NCI-H187 (cell line): ENCODE measurements at regions not wholly inside any gene's neighbourhood (a gene's known extent, or its start where the extent isn't known, plus 50 kb on each side); places are given as distances from the start of the nearest gene placed in this dataset.
"Not testable (repeated sequence)": the region's sequence is repeated elsewhere in the genome, so short reads cannot be mapped to it uniquely, and the experiment has no call there.

Experiments
- DNase-seq, 2 experiments: peaks; one replicate each; lab custom pipeline; 2025; lab: John Stamatoyannopoulos, UW

GRCh38 chr2:209181984-209182383 is 241.9 kb upstream of the MAP2 start:
- no peak for DNase-seq

GRCh38 chr2:209186886-209187285 is 237.0 kb upstream of the MAP2 start:
- not testable (repeated sequence) for DNase-seq

GRCh38 chr2:209189893-209190292 is 234.0 kb upstream of the MAP2 start:
- DNase-seq, result no peak

GRCh38 chr2:209191139-209191538 is 232.7 kb upstream of the MAP2 start:
- DNase-seq, result no peak

- no peak for DNase-seq
Observed at GRCh38 chr2:209194717-209195116, 229.1 kb upstream of the MAP2 start.

GRCh38 chr2:209208211-209208610 is 215.6 kb upstream of the MAP2 start:
- no peak for DNase-seq

- no peak for DNase-seq
Observed at GRCh38 chr2:209209943-209210342, 213.9 kb upstream of the MAP2 start.

GRCh38 chr2:209230560-209230959 is 193.3 kb upstream of the MAP2 start:
- no peak for DNase-seq

GRCh38 chr2:209236377-209236776 is 187.5 kb upstream of the MAP2 start:
- DNase-seq, result no peak

- DNase-seq, result no peak
Observed at GRCh38 chr2:209238765-209239584, 184.9 kb upstream of the MAP2 start.

GRCh38 chr2:209239585-209239938 is 184.3 kb upstream of the MAP2 start:
- no peak for DNase-seq

GRCh38 chr2:209240204-209240603 is 183.6 kb upstream of the MAP2 start:
- no peak for DNase-seq

- DNase-seq, result no peak
Observed at GRCh38 chr2:209253544-209253943, 170.3 kb upstream of the MAP2 start.

GRCh38 chr2:209259767-209260166 is 164.1 kb upstream of the MAP2 start:
- no peak for DNase-seq

- DNase-seq, result no peak
Observed at GRCh38 chr2:209260281-209260680, 163.6 kb upstream of the MAP2 start.

- DNase-seq, result not testable (repeated sequence)
Observed at GRCh38 chr2:209261366-209262053, 162.3 kb upstream of the MAP2 start.

- DNase-seq, result no peak
Observed at GRCh38 chr2:209269024-209269423, 154.8 kb upstream of the MAP2 start.

- DNase-seq, result no peak
Observed at GRCh38 chr2:209276000-209276399, 147.8 kb upstream of the MAP2 start.

- DNase-seq, result no peak
Observed at GRCh38 chr2:209277444-209277843, 146.4 kb upstream of the MAP2 start.

GRCh38 chr2:209298601-209299000 is 125.2 kb upstream of the MAP2 start:
- DNase-seq, result no peak

- not testable (repeated sequence) for DNase-seq
Observed at GRCh38 chr2:209299478-209299877, 124.4 kb upstream of the MAP2 start.

GRCh38 chr2:209300766-209301165 is 123.1 kb upstream of the MAP2 start:
- not testable (repeated sequence) for DNase-seq

GRCh38 chr2:209305026-209305425 is 118.8 kb upstream of the MAP2 start:
- no peak for DNase-seq
